ENCODE measurements at regions not wholly inside any gene's neighbourhood (a gene's known extent, or its start where the extent isn't known, plus 50 kb on each side); places are given as distances from the start of the nearest gene placed in this dataset.

- TF ChIP-seq RAD51 (IDR thresholded peaks at IDR 0.05) (no peak), EP300 (IDR thresholded peaks at IDR 0.05; ENCODE audit: borderline replicate concordance in 1 of 2, control insufficient read depth in 1 of 2, low read depth in 2 of 2, low read length in 2 of 2) (no peak), BRCA1 (IDR thresholded peaks at IDR 0.05; ENCODE audit: low read depth, low read length) (no peak), ZNF24 (IDR thresholded peaks at IDR 0.05) (no peak), CTCF (IDR thresholded peaks at IDR 0.05 in 2 of 3, conservative IDR thresholded peaks at IDR 0.05 in 1 of 3; ENCODE audit: control insufficient read depth in 2 of 3, extremely low read depth in 1 of 3, insufficient read depth in 1 of 3, low read depth in 3 of 3, low read length in 3 of 3) (no peak), BHLHE40 (IDR thresholded peaks at IDR 0.05; ENCODE audit: borderline replicate concordance in 1 of 2, low read depth in 2 of 2, low read length in 1 of 2) (no peak), GABPA (IDR thresholded peaks at IDR 0.05; ENCODE audit: low read depth) (no peak), PRDM15 (CRISPR knock-in tag; IDR thresholded peaks at IDR 0.05) (no peak), SMARCA5 (IDR thresholded peaks at IDR 0.05) (no peak), ATF2 (IDR thresholded peaks at IDR 0.05; ENCODE audit: low read length) (no peak), FOS (IDR thresholded peaks at IDR 0.05; ENCODE audit: borderline replicate concordance, extremely low read depth, insufficient read length) (no peak), NFYB (IDR thresholded peaks at IDR 0.05; ENCODE audit: insufficient read depth, low read depth, low read length) (no peak), STAT1 (conservative IDR thresholded peaks at IDR 0.05) (no peak)
These were observed 266.2 kb downstream of the LMO4 start for GRCh38 chr1:87594736-87595383.

All from GM12878 (cell line).